Smooth muscle cell (in vitro differentiated cells): ENCODE measurements at regions not wholly inside any gene's neighbourhood (a gene's known extent, or its start where the extent isn't known, plus 50 kb on each side); places are given as distances from the start of the nearest gene placed in this dataset.

ENCODE experiments used
- DNase-seq: peaks from one replicate; lab custom pipeline; 2025; ENCODE audit not compliant: unreplicated experiment; lab: John Stamatoyannopoulos, UW
- H2AFZ ChIP-seq: fragments of 200-600 bp; sonication (generic); 2 replicates; pipeline ENCODE4 v1.6.0; 2016; ENCODE audit warnings: antibody characterized with exemption, low read depth, mild to moderate bottlenecking
- H3F3A ChIP-seq: fragments of 200-600 bp; sonication (generic); 2 replicates; pipeline ENCODE4 v1.6.0; 2017; ENCODE audit warnings: antibody characterized with exemption, low read depth
- H3K27ac ChIP-seq: fragments of 200-600 bp; sonication (generic); 2 replicates; pipeline ENCODE4 v1.5.1; 2016; ENCODE audit warnings: low read depth, mild to moderate bottlenecking
- H3K27me3 ChIP-seq: fragments of 200-600 bp; sonication (generic); 2 replicates; pipeline ENCODE4 v1.6.1; 2016; ENCODE audit warnings: low read depth, mild to moderate bottlenecking
- H3K36me3 ChIP-seq: fragments of 200-600 bp; sonication (generic); 2 replicates; pipeline ENCODE4 v1.5.1; 2016; ENCODE audit warnings: low read depth
- H3K4me1 ChIP-seq: fragments of 200-600 bp; sonication (generic); 2 replicates; pipeline ENCODE4 v1.5.1; 2016; ENCODE audit warnings: low read depth
- H3K4me2 ChIP-seq: fragments of 200-600 bp; sonication (generic); 2 replicates; pipeline ENCODE4 v1.6.0; 2016; ENCODE audit warnings: mild to moderate bottlenecking
- H3K4me3 ChIP-seq: fragments of 200-600 bp; sonication (generic); 2 replicates; pipeline ENCODE4 v1.5.1; 2016; ENCODE audit warnings: mild to moderate bottlenecking
- H3K79me2 ChIP-seq: fragments of 200-600 bp; sonication (generic); 2 replicates; pipeline ENCODE4 v1.6.0; 2016; ENCODE audit warnings: low read depth, mild to moderate bottlenecking
- H3K9ac ChIP-seq: fragments of 200-600 bp; sonication (generic); 2 replicates; pipeline ENCODE4 v1.6.0; 2016; ENCODE audit warnings: low read depth
- H3K9me3 ChIP-seq: fragments of 200-600 bp; sonication (generic); replicated peaks from 2 replicates; pipeline ENCODE4 v1.5.1; 2016; ENCODE audit warnings: low read depth
- H4K20me1 ChIP-seq: fragments of 200-600 bp; sonication (generic); 2 replicates; pipeline ENCODE4 v1.6.0; 2016; ENCODE audit warnings: low read depth
- CTCF ChIP-seq: fragments of 200-600 bp; sonication (generic); IDR thresholded peaks from 2 replicates; pipeline ENCODE4 v1.5.1; 2017; ENCODE audit warnings: borderline replicate concordance, mild to moderate bottlenecking, antibody characterized with exemption; ENCODE audit not compliant: insufficient read depth, poor library complexity, severe bottlenecking
- WGBS: methylation state at CpG from one replicate; pipeline ENCODE4 v1.1.7; 2016; ENCODE audit warnings: low lambda C conversion rate; 5-methylcytosine and 5-hydroxymethylcytosine counted together

DNA sequence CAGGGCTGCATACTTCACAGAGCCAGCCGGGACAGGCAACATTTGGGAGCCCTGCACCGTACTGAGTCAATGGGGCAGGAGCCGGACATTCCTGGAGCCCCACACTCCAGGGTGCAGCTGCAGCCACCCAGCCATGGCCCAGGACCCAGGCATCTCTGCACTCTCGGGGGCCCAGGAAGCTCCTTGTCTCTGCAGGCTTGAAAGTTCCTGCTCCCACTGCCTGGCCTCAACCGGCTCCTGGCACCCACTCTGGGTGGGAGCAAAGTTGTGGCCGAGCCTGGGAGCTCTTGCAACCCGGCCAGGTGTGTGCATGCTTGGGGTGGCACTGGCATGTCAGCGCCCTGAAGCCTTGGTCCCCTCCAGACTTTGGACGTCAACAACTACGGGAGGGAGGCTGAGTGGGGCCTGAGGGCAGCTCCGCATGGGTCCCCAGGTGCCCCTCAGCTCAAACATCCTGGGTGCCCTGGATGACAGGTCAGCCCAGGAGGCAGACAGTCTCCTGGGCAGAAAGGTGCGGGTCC, 833.5 kb upstream of the CADM2 start:
- Histone ChIP-seq H3K36me3 (no peaks in the 10 kb centered on the region), H3K27me3 (no peaks in the 10 kb centered on the region), H3F3A (no peaks in the 10 kb centered on the region), H3K9ac (no peak overlapping the region), H3K79me2 (no peaks in the 10 kb centered on the region), H3K27ac (no peak overlapping the region), H3K4me1 (no peaks in the 10 kb centered on the region), H3K4me3 (no peak overlapping the region), H4K20me1 (no peaks in the 10 kb centered on the region), H3K9me3 (no peaks in the 10 kb centered on the region), H3K4me2 (no peak overlapping the region), H2AFZ (no peak overlapping the region)
- no peak for TF ChIP-seq CTCF
- no peak for DNase-seq
- 90% methylated on average over 12 of the region's 12 CpGs for WGBS

GRCh38 chr3:84125760-84126159, 833.0 kb upstream of the CADM2 start:
- H3K4me2 ChIP-seq: no peak overlapping the region
- no peak overlapping the region for H3K27ac ChIP-seq
- no peaks in the 10 kb centered on the region for H3K4me1 ChIP-seq
- H2AFZ ChIP-seq: no peak overlapping the region
- H3K9ac ChIP-seq: no peak overlapping the region
- H3K27me3 ChIP-seq: no peaks in the 10 kb centered on the region
- H3K36me3 ChIP-seq: no peaks in the 10 kb centered on the region
- no peaks in the 10 kb centered on the region for H3K9me3 ChIP-seq
- no peak for DNase-seq
- H3K79me2 ChIP-seq: no peaks in the 10 kb centered on the region
- no peaks in the 10 kb centered on the region for H3F3A ChIP-seq
- H4K20me1 ChIP-seq: no peaks in the 10 kb centered on the region
- TF ChIP-seq CTCF: no peak
- H3K4me3 ChIP-seq: no peak overlapping the region
- 96% methylated on average over 21 of the region's 21 CpGs for WGBS

DNA sequence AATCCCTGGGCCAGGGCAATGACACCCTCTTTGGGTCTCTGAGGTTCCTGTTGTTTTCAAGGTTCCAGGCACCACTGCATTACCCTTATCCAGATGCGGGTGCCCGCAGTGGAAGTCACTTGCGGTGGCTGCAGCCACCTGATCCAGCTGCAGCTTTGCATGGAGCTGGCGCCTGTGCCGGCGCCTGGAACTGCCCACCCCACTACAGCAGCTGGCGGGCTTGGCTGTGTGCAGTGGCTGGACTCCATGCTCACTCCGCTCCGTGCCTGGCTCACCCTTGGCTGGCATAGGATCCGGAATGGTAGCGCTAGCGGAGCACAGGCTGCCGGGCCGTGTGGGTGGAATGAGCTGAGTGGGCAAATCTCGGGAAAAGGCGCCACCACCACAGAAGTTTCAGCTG, 832.6 kb upstream of the CADM2 start:
- H3F3A ChIP-seq: no peaks in the 10 kb centered on the region
- WGBS: 95% methylated on average over 16 of the region's 16 CpGs
- DNase-seq: no peak

More for the DNA sequence above, 832.6 kb upstream of the CADM2 start:
- Histone ChIP-seq H3K27me3 (no peaks in the 10 kb centered on the region), H3K79me2 (no peaks in the 10 kb centered on the region), H2AFZ (no peak overlapping the region), H4K20me1 (no peaks in the 10 kb centered on the region), H3K4me3 (no peak overlapping the region), H3K4me2 (no peak overlapping the region), H3K4me1 (no peaks in the 10 kb centered on the region), H3K36me3 (no peaks in the 10 kb centered on the region), H3K9ac (no peak overlapping the region), H3K9me3 (no peaks in the 10 kb centered on the region), H3K27ac (no peak overlapping the region)
- no peak for TF ChIP-seq CTCF
